K562 (cell line): ENCODE measurements at regions not wholly inside any gene's neighbourhood (a gene's known extent, or its start where the extent isn't known, plus 50 kb on each side); places are given as distances from the start of the nearest gene placed in this dataset.
A peak's percentile ranks its signal among the peaks of the same experiment; 100 is the strongest.

ENCODE experiments used
- ATAC-seq: fragments of 200-7000 bp; cut with Tn5 transposase; 3 replicates; pipeline ENCODE4 v1.9.1; 2020; ENCODE audit warnings: moderate library complexity
- BruUV-seq: library from RNA; stranded (reverse); fragments of 400-500 nt; replicated peaks from 2 replicates; lab custom pipeline; 2021; lab: Mats Ljungman, UMichigan
- CTCF ChIA-PET: fragments of 300-600 bp; formaldehyde crosslinking; extraction: SDS; loops from one replicate; lab custom pipeline; 2021; ENCODE audit warnings: low intra/inter-chr PET ratio; lab: Yijun Ruan, JAX
- POLR2A ChIA-PET: fragments of 300-600, 350-650 bp; sonication (Branson Sonifier 250); formaldehyde crosslinking; extraction: SDS; loops from one replicate; lab custom pipeline; 2021; ENCODE audit warnings: antibody characterized with exemption, inconsistent platforms; lab: Yijun Ruan, JAX
- DNase-seq, 4 experiments: peaks; one replicate each; pipeline versions ENCODE4 v3.0.0 to v3.0.0-alpha.2; 2011 to 2018; ENCODE audit warnings: low spot score in 3 of 4, mixed read lengths in 3 of 4; ENCODE audit errors: extremely low read depth in 1 of 4
- FAIRE-seq: peaks from 2 replicates; lab custom pipeline; 2011; peaks lifted over from hg19 to GRCh38; lab: Jason Lieb, UNC
- H2AFZ ChIP-seq: 2 replicates; pipeline ENCODE4 v1.6.0; 2011; ENCODE audit warnings: low read depth, low read length, control low read depth, inconsistent platforms
- H3K27ac ChIP-seq: fragments of 200-600 bp; 3 replicates; pipeline ENCODE4 v1.8.0; 2011; ENCODE audit warnings: low read depth, mild to moderate bottlenecking, control low read depth, inconsistent platforms, low read length, moderate library complexity, mixed read lengths; ENCODE audit errors: extremely low read depth
- H3K27me3 ChIP-seq, 2 experiments: fragments of 300-600 bp in 1 of 2; 2 replicates in 1 of 2; 3 replicates in 1 of 2; pipeline versions ENCODE4 v1.6.0 to v1.8.0; 2011; ENCODE audit warnings: inconsistent platforms in 2 of 2, low read length in 2 of 2, mild to moderate bottlenecking in 1 of 2, mixed read lengths in 1 of 2, moderate library complexity in 1 of 2; ENCODE audit not compliant: control insufficient read depth in 2 of 2, insufficient read depth in 2 of 2
- H3K36me3 ChIP-seq: fragments of 300-600 bp; 3 replicates; pipeline ENCODE4 v1.8.0; 2011; ENCODE audit warnings: mild to moderate bottlenecking, low read length, inconsistent platforms; ENCODE audit not compliant: control insufficient read depth, insufficient read depth
- H3K4me1 ChIP-seq, 2 experiments: fragments of 200-600 bp in 1 of 2; replicated peaks in 1 of 2; 2 replicates in 1 of 2; 3 replicates in 1 of 2; pipeline versions ENCODE4 v1.5.1 to v1.8.0; 2011; ENCODE audit warnings: inconsistent platforms in 2 of 2, low read length in 2 of 2, mild to moderate bottlenecking in 1 of 2, mixed read lengths in 1 of 2, moderate library complexity in 1 of 2; ENCODE audit not compliant: control insufficient read depth in 2 of 2, insufficient read depth in 2 of 2
- H3K4me2 ChIP-seq: 2 replicates; pipeline ENCODE4 v1.6.1; 2011; ENCODE audit warnings: low read length, control low read depth, inconsistent platforms, mixed read lengths; ENCODE audit not compliant: insufficient read depth
- H3K4me3 ChIP-seq: fragments of 200-600 bp; sonication (generic), shearing (Covaris generic); 2 replicates; pipeline ENCODE4 v1.5.1; 2016; ENCODE audit warnings: control low read depth, inconsistent platforms
- H3K79me2 ChIP-seq: fragments of 200-600 bp; 3 replicates; pipeline ENCODE4 v1.8.0; 2011; ENCODE audit warnings: low read length, inconsistent platforms; ENCODE audit not compliant: control insufficient read depth, insufficient read depth
- H3K9ac ChIP-seq, 2 experiments: 2 replicates each; pipeline versions ENCODE4 v1.6.0 to v1.6.1; 2011; ENCODE audit warnings: low read depth in 2 of 2, low read length in 2 of 2, control low read depth in 1 of 2, inconsistent platforms in 1 of 2, mild to moderate bottlenecking in 1 of 2, mixed read lengths in 1 of 2; ENCODE audit not compliant: insufficient read depth in 1 of 2
- H3K9me1 ChIP-seq: one replicate; pipeline ENCODE4 v1.6.0; 2011; ENCODE audit warnings: inconsistent platforms, mild to moderate bottlenecking, low read length, moderate library complexity; ENCODE audit not compliant: control insufficient read depth, insufficient read depth
- H3K9me3 ChIP-seq: replicated peaks from 2 replicates; pipeline ENCODE4 v1.5.1; 2011; ENCODE audit warnings: low read depth, low read length, inconsistent platforms; ENCODE audit not compliant: control insufficient read depth, insufficient read depth
- H4K20me1 ChIP-seq: replicated peaks from 2 replicates; pipeline ENCODE4 v1.6.1; 2011; ENCODE audit warnings: low read length, inconsistent platforms, mixed read lengths; ENCODE audit not compliant: control insufficient read depth, insufficient read depth
- BRD9 ChIP-seq: fragments of 450-650 bp; IDR thresholded peaks from 2 replicates; pipeline ENCODE4 v1.6.1; 2018; ENCODE audit warnings: low read depth; ENCODE audit not compliant: partially characterized antibody
- ETV6 ChIP-seq, 3 experiments: fragments of 150-350 bp in 1 of 3; sonication (generic) in 1 of 3; formaldehyde crosslinking in 1 of 3; IDR thresholded peaks; 2 replicates each; pipeline versions ENCODE4 v1.6.1 to v1.8.0; 2014 to 2022; ENCODE audit warnings: borderline replicate concordance in 2 of 3, low read depth in 2 of 3, antibody characterized with exemption in 1 of 3, low read length in 1 of 3, mild to moderate bottlenecking in 1 of 3, missing genetic modification reagents in 1 of 3
- FOXP1 ChIP-seq: sonication (generic); formaldehyde crosslinking; IDR thresholded peaks from 2 replicates; pipeline ENCODE4 v1.8.0; 2022; ENCODE audit warnings: mild to moderate bottlenecking, missing genetic modification reagents
- ILF3 ChIP-seq: fragments of 450-650 bp; IDR thresholded peaks from 2 replicates; pipeline ENCODE4 v1.6.1; 2018; ENCODE audit warnings: antibody characterized with exemption, mild to moderate bottlenecking, moderate library complexity, borderline replicate concordance
- KAT7 ChIP-seq: sonication (generic); formaldehyde crosslinking; IDR thresholded peaks from 2 replicates; pipeline ENCODE4 v1.8.0; 2022; ENCODE audit warnings: missing genetic modification reagents, mild to moderate bottlenecking, borderline replicate concordance
- PCBP2 ChIP-seq: fragments of 200-400 bp; formaldehyde crosslinking; IDR thresholded peaks from 2 replicates; pipeline ENCODE4 v1.6.1; 2018; ENCODE audit warnings: low read length, low read depth, mild to moderate bottlenecking, moderate library complexity; ENCODE audit not compliant: poor library complexity, severe bottlenecking
- STAT5B ChIP-seq: fragments of 250-450 bp; sonication (Bioruptor Pico); IDR thresholded peaks from 2 replicates; pipeline ENCODE4 v1.8.0; 2021; ENCODE audit warnings: mild to moderate bottlenecking, inconsistent platforms
- ZBTB1 ChIP-seq: sonication (generic); formaldehyde crosslinking; IDR thresholded peaks from 2 replicates; pipeline ENCODE4 v1.8.1; 2023; ENCODE audit warnings: missing genetic modification reagents, low read depth, mild to moderate bottlenecking, borderline replicate concordance
- ZNF764 ChIP-seq: fragments of 250-450 bp; sonication (Bioruptor Pico); IDR thresholded peaks from 2 replicates; pipeline ENCODE4 v1.4.0; 2020; ENCODE audit warnings: low read depth, mild to moderate bottlenecking, moderate library complexity
- WGBS: fragments of 100-300 bp; shearing (Covaris generic); methylation state at CpG from one replicate; pipeline ENCODE4 v1.1.6; 2016; ENCODE audit warnings: low coverage, mixed read lengths; ENCODE audit not compliant: insufficient coverage; ENCODE audit errors: missing lambda C conversion rate; 5-methylcytosine and 5-hydroxymethylcytosine counted together
- in situ Hi-C: fragments of 300-500 bp; cut with MboI; formaldehyde crosslinking; loops from 4 replicates; pipeline ENCODE4 v1.15.0; 2018; ENCODE audit warnings: inconsistent platforms, mixed read lengths
- intact Hi-C: fragments of 100-400 bp; cut with micrococcal nuclease; formaldehyde crosslinking; loops from 2 replicates; pipeline ENCODE4 v1.14.2; 2022
- TF ChIP-seq, protein P1 (sequence below): sonication (generic); formaldehyde crosslinking; IDR thresholded peaks from 2 replicates; pipeline ENCODE4 v1.8.1; 2022; ENCODE audit warnings: missing genetic modification reagents

GRCh38 chr6:834190-834589 is 141.3 kb upstream of the EXOC2 start:
- H3K27ac ChIP-seq: no peak overlapping the region
- H3K4me1 ChIP-seq: no peaks in the 10 kb centered on the region
- ChIA-PET POLR2A (no interaction called here), CTCF (no interaction called here)
- no TSS peak for BruUV-seq
- in situ Hi-C loops (no loop called here), intact Hi-C loops (no loop called here)
- WGBS: 0% methylated on average over 2 of the region's 2 CpGs
- no peaks in the 10 kb centered on the region for H3K9me3 ChIP-seq
- no peaks in the 10 kb centered on the region for H3K36me3 ChIP-seq
- no peak overlapping the region for H3K4me2 ChIP-seq
- no peaks in the 10 kb centered on the region for H4K20me1 ChIP-seq
- H3K9me1 ChIP-seq: no peaks in the 10 kb centered on the region
- ATAC-seq (no peak), FAIRE-seq (no peak), DNase-seq (no peak)
- H3K9ac ChIP-seq: no peak overlapping the region
- no peak overlapping the region for H3K4me3 ChIP-seq
- no peaks in the 10 kb centered on the region for H3K79me2 ChIP-seq
- H2AFZ ChIP-seq: no peak overlapping the region
- H3K27me3 ChIP-seq: no peaks in the 10 kb centered on the region; a peak in 1 of 5 replicates
- TF ChIP-seq ZNF764 (CRISPR knock-in tag) (no peak), FOXP1 (CRISPR knock-in tag) (no peak), ETV6 (IDR thresholded peaks at IDR 0.05; ENCODE audit: borderline replicate concordance in 1 of 2, low read depth in 2 of 2, low read length in 1 of 2) (0 out of 4 replicates have a peak, but pooled peaks of 1 of the 2 experiments have one; percentile 32), ETV6 (CRISPR knock-in tag; IDR thresholded peaks at IDR 0.05; ENCODE audit: borderline replicate concordance) (no peak), STAT5B (CRISPR knock-in tag) (no peak), BRD9 (no peak), ZBTB1 (CRISPR knock-in tag) (no peak), ILF3 (no peak), PCBP2 (peak; percentile 22), KAT7 (CRISPR knock-in tag) (no peak)
- TF ChIP-seq, protein P1, sequence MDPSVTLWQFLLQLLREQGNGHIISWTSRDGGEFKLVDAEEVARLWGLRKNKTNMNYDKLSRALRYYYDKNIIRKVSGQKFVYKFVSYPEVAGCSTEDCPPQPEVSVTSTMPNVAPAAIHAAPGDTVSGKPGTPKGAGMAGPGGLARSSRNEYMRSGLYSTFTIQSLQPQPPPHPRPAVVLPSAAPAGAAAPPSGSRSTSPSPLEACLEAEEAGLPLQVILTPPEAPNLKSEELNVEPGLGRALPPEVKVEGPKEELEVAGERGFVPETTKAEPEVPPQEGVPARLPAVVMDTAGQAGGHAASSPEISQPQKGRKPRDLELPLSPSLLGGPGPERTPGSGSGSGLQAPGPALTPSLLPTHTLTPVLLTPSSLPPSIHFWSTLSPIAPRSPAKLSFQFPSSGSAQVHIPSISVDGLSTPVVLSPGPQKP (CRISPR knock-in tag): no peak
